HPDE6-E6E7 (cell line): ENCODE measurements at regions not wholly inside any gene's neighbourhood (a gene's known extent, or its start where the extent isn't known, plus 50 kb on each side); places are given as distances from the start of the nearest gene placed in this dataset.
"Not testable (repeated sequence)": the region's sequence is repeated elsewhere in the genome, so short reads cannot be mapped to it uniquely, and the experiment has no call there.

Source experiments
- DNase-seq: peaks from one replicate; pipeline ENCODE4 v3.0.0; 2011; ENCODE audit warnings: missing footprints; ENCODE audit errors: extremely low spot score

GRCh38 chr4:3879681-3880614 is 113.8 kb downstream of the ADRA2C start:
- no peak for DNase-seq

- DNase-seq = peak; percentile 64
Observed at GRCh38 chr4:3880615-3881120, 114.5 kb downstream of the ADRA2C start.

GRCh38 chr4:3882316-3882885 is 116.2 kb downstream of the ADRA2C start:
- DNase-seq = not testable (repeated sequence)

GRCh38 chr4:3884261-3884660 is 118.1 kb downstream of the ADRA2C start:
- not testable (repeated sequence) for DNase-seq

GRCh38 chr4:3893590-3893989 is 127.4 kb downstream of the ADRA2C start:
- not testable (repeated sequence) for DNase-seq

GRCh38 chr4:3894086-3894959 is 128.1 kb downstream of the ADRA2C start:
- not testable (repeated sequence) for DNase-seq

- no peak for DNase-seq
Observed at GRCh38 chr4:3896441-3896840, 130.3 kb downstream of the ADRA2C start.

GRCh38 chr4:3896871-3897578 is 130.8 kb downstream of the ADRA2C start:
- not testable (repeated sequence) for DNase-seq

GRCh38 chr4:3898098-3898497 is 131.9 kb downstream of the ADRA2C start:
- no peak for DNase-seq

- DNase-seq = not testable (repeated sequence)
Observed at GRCh38 chr4:3898928-3899327, 132.7 kb downstream of the ADRA2C start.

- not testable (repeated sequence) for DNase-seq
Observed at GRCh38 chr4:3904264-3904955, 138.2 kb downstream of the ADRA2C start.

- DNase-seq = not testable (repeated sequence)
Observed at GRCh38 chr4:3909616-3910015, 143.4 kb downstream of the ADRA2C start.

GRCh38 chr4:3910161-3910950 is 144.2 kb downstream of the ADRA2C start:
- DNase-seq = not testable (repeated sequence)

GRCh38 chr4:3911252-3911856 is 145.2 kb downstream of the ADRA2C start:
- DNase-seq = no peak

GRCh38 chr4:3914511-3914910 is 148.3 kb downstream of the ADRA2C start:
- not testable (repeated sequence) for DNase-seq

- DNase-seq = not testable (repeated sequence)
Observed at GRCh38 chr4:3919509-3919908, 153.3 kb downstream of the ADRA2C start.

GRCh38 chr4:3921902-3922301 is 155.7 kb downstream of the ADRA2C start:
- DNase-seq = not testable (repeated sequence)

GRCh38 chr4:3925841-3926240 is 159.7 kb downstream of the ADRA2C start:
- not testable (repeated sequence) for DNase-seq

- DNase-seq = not testable (repeated sequence)
Observed at GRCh38 chr4:3926271-3926670, 160.1 kb downstream of the ADRA2C start.
